HUES64 (cell line): ENCODE measurements at regions not wholly inside any gene's neighbourhood (a gene's known extent, or its start where the extent isn't known, plus 50 kb on each side); places are given as distances from the start of the nearest gene placed in this dataset.

Source experiments
- H3K27ac ChIP-seq: 2 replicates; pipeline ENCODE4 v1.7.0; 2013; ENCODE audit warnings: low read depth, low read length, inconsistent platforms
- H3K27me3 ChIP-seq: 2 replicates; pipeline ENCODE4 v1.6.1; 2013; ENCODE audit warnings: mild to moderate bottlenecking, low read length; ENCODE audit not compliant: insufficient read depth
- H3K36me3 ChIP-seq: 2 replicates; pipeline ENCODE4 v1.6.1; 2013; ENCODE audit warnings: mild to moderate bottlenecking, low read length; ENCODE audit not compliant: insufficient read depth
- H3K4me1 ChIP-seq: 2 replicates; pipeline ENCODE4 v1.6.1; 2013; ENCODE audit warnings: mild to moderate bottlenecking, low read length, moderate library complexity; ENCODE audit not compliant: insufficient read depth
- H3K4me3 ChIP-seq: 2 replicates; pipeline ENCODE4 v1.5.1; 2013; ENCODE audit warnings: mild to moderate bottlenecking, low read length, moderate library complexity
- H3K9ac ChIP-seq: 2 replicates; pipeline ENCODE4 v1.6.1; 2013; ENCODE audit warnings: mild to moderate bottlenecking, low read depth, low read length
- H3K9me3 ChIP-seq: 2 replicates; pipeline ENCODE4 v1.6.1; 2013; ENCODE audit warnings: low read depth, low read length; ENCODE audit not compliant: insufficient read depth
- WGBS: fragments of 150-250, 120-280 bp; methylation state at CpG from one replicate; pipeline ENCODE4 v1.1.7; 2013; ENCODE audit warnings: missing lambda C conversion rate; 5-methylcytosine and 5-hydroxymethylcytosine counted together

- Histone ChIP-seq H3K4me3 (no peak overlapping the region), H3K27ac (no peak overlapping the region), H3K27me3 (no peaks in the 10 kb centered on the region), H3K4me1 (peaks cover 21% of the 10 kb centered on the region), H3K36me3 (no peaks in the 10 kb centered on the region), H3K9me3 (no peaks in the 10 kb centered on the region), H3K9ac (no peak overlapping the region)
- 89% methylated on average over 3 of the region's 3 CpGs for WGBS
Observed at GRCh38 chr5:33343676-33344327, 97.0 kb upstream of the TARS1 start.

DNA sequence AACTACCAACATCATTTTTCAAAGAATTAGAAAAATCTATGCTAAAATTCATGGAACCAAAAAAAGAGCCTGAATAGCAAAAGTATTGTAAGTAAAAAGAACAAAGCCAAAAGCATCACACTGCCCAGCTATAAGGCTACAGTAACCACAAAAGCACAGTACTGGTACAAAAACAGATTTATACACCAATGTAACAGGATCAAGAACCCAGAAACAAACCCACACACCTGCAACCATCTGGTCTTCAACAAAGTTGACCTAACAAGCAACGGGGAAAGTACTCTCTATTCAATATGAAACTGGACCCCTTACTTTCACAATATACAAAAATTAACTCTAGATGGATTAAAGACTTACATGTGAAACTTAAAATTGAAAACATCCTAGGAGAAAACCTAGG lies 94.2 kb upstream of the TARS1 start:
- Histone ChIP-seq H3K27me3 (no peaks in the 10 kb centered on the region), H3K4me1 (no peaks in the 10 kb centered on the region), H3K27ac (no peak overlapping the region), H3K9ac (no peak overlapping the region), H3K36me3 (no peaks in the 10 kb centered on the region), H3K4me3 (no peak overlapping the region), H3K9me3 (no peaks in the 10 kb centered on the region)
- 86% methylated on average over 1 of the region's 1 CpG for WGBS

DNA sequence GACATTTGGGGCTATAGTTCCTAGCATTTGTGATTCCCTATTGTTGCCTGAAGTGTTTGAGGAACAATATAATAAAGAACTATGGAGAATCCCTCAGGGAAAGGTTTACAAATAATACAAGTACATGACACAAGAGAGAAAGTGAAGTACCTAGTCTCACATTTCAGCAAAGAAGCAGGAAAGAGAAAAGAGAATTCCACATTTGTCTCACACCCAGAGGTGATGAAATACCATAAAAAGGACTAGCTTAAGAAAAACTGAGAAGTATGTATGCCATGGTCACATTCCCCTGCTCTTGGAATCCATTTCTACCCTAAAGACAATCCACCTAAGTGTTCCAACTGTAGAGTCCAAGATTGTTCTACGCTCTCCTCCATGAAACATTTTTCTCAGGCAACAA lies 79.0 kb upstream of the TARS1 start:
- Histone ChIP-seq H3K9ac (no peak overlapping the region), H3K4me1 (0 out of 2 replicates have a peak, but pooled peaks cover 9% of the 10 kb centered on the region), H3K27ac (no peak overlapping the region), H3K9me3 (no peaks in the 10 kb centered on the region), H3K4me3 (no peak overlapping the region), H3K27me3 (no peaks in the 10 kb centered on the region), H3K36me3 (no peaks in the 10 kb centered on the region)
- WGBS, result 89% methylated on average over 1 of the region's 1 CpG

DNA sequence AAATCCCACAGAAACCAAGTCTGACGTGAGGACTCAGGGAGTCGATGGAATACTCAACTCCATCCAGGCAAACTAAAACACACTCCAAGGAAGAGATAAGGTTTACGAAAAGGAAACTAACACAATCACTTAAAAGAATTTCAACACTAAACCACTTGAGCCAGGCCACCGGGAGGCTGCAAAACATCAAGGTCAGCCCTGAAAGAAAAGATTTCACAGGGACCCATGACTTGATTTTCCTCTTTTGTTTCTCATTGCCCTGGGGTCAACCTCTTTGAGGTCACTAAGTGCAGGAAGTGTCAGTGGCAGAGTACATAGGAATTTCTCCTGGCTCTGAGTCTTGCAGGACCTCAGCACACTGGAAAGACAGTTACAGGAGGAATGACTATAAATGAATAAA lies 77.8 kb upstream of the TARS1 start:
- H3K27me3 ChIP-seq, result no peaks in the 10 kb centered on the region
- no peaks in the 10 kb centered on the region for H3K36me3 ChIP-seq
- no peak overlapping the region for H3K4me3 ChIP-seq
- 63% methylated on average over 4 of the region's 4 CpGs for WGBS
- no peak overlapping the region for H3K9ac ChIP-seq
- no peak overlapping the region for H3K27ac ChIP-seq
- no peaks in the 10 kb centered on the region for H3K9me3 ChIP-seq
- H3K4me1 ChIP-seq, result 0 out of 2 replicates have a peak, but pooled peaks cover 9% of the 10 kb centered on the region

- Histone ChIP-seq H3K36me3 (no peaks in the 10 kb centered on the region), H3K4me3 (no peak overlapping the region), H3K27ac (no peak overlapping the region), H3K9me3 (no peaks in the 10 kb centered on the region), H3K4me1 (0 out of 2 replicates have a peak, but pooled peaks cover 9% of the 10 kb centered on the region), H3K9ac (no peak overlapping the region), H3K27me3 (no peaks in the 10 kb centered on the region)
- 87% methylated on average over 3 of the region's 3 CpGs for WGBS
Observed at GRCh38 chr5:33363537-33363936, 77.2 kb upstream of the TARS1 start.

GRCh38 chr5:33364406-33364805 lies 76.4 kb upstream of the TARS1 start:
- Histone ChIP-seq H3K9ac (no peak overlapping the region), H3K4me1 (0 out of 2 replicates have a peak, but pooled peaks cover 9% of the 10 kb centered on the region), H3K27me3 (no peaks in the 10 kb centered on the region), H3K27ac (no peak overlapping the region), H3K4me3 (no peak overlapping the region), H3K36me3 (no peaks in the 10 kb centered on the region), H3K9me3 (no peaks in the 10 kb centered on the region)
- WGBS, result 100% methylated on average over 2 of the region's 2 CpGs

- Histone ChIP-seq H3K36me3 (no peaks in the 10 kb centered on the region), H3K9ac (no peak overlapping the region), H3K27ac (no peak overlapping the region), H3K4me3 (no peak overlapping the region), H3K27me3 (no peaks in the 10 kb centered on the region), H3K4me1 (0 out of 2 replicates have a peak, but pooled peaks cover 9% of the 10 kb centered on the region), H3K9me3 (no peaks in the 10 kb centered on the region)
- 92% methylated on average over 3 of the region's 3 CpGs for WGBS
Observed at GRCh38 chr5:33367416-33367815, 73.3 kb upstream of the TARS1 start.

- Histone ChIP-seq H3K9me3 (no peaks in the 10 kb centered on the region), H3K4me3 (no peak overlapping the region), H3K27ac (no peak overlapping the region), H3K4me1 (no peaks in the 10 kb centered on the region), H3K9ac (no peak overlapping the region), H3K36me3 (no peaks in the 10 kb centered on the region), H3K27me3 (no peaks in the 10 kb centered on the region)
- WGBS, result 95% methylated on average over 4 of the region's 5 CpGs
Observed at GRCh38 chr5:33369485-33370465, 71.0 kb upstream of the TARS1 start.

GRCh38 chr5:33370466-33370859 lies 70.3 kb upstream of the TARS1 start:
- Histone ChIP-seq H3K4me3 (no peak overlapping the region), H3K36me3 (no peaks in the 10 kb centered on the region), H3K9me3 (no peaks in the 10 kb centered on the region), H3K9ac (no peak overlapping the region), H3K27ac (no peak overlapping the region), H3K4me1 (no peaks in the 10 kb centered on the region), H3K27me3 (no peaks in the 10 kb centered on the region)
- WGBS, result 89% methylated on average over 2 of the region's 2 CpGs

- no peaks in the 10 kb centered on the region for H3K4me1 ChIP-seq
- H3K9ac ChIP-seq, result no peak overlapping the region
- H3K36me3 ChIP-seq, result no peaks in the 10 kb centered on the region
- no peaks in the 10 kb centered on the region for H3K9me3 ChIP-seq
- 100% methylated on average over 1 of the region's 1 CpG for WGBS
- H3K4me3 ChIP-seq, result no peak overlapping the region
- no peaks in the 10 kb centered on the region; the same call in 1 of the 2 replicates for H3K27me3 ChIP-seq
- no peak overlapping the region for H3K27ac ChIP-seq
Observed at GRCh38 chr5:33371660-33372059, 69.1 kb upstream of the TARS1 start.

DNA sequence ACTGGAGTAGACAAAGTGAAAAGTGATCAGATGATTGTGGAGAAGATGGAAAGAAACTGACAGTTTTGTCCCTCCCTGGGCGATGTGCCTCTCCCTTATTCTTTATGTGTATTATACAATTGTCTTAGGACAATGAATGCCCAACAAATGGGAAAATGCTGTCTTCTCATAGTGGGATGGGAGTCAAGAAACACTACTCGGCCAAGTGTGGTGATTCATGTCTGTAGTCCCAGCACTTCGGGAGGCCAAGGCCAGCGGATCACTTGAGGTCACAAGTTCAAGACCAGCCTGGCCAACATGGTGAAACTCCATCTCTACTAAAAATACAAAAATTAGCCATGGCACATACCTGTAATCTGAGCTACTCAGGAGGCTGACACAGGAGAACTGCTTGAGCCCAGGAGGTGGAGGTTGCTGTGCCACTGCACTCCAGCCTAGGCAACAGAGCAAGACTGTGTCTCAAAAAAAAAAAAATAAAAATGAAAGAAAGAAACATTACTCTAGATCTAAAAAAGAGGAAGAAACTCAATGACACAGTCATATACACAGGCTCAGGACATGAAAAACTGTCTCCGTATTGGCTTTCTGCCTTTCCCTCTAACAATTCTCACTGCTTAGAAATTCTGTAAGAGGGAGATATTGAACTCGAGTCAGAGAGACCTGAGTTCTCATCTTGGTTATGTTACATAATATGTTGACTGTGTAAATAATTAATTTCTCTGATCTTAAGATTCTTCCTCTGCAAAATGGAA lies 67.9 kb upstream of the TARS1 start:
- H3K9ac ChIP-seq, result no peak overlapping the region
- H3K4me1 ChIP-seq, result no peaks in the 10 kb centered on the region
- no peaks in the 10 kb centered on the region; the same call in 1 of the 2 replicates for H3K27me3 ChIP-seq
- WGBS, result 98% methylated on average over 4 of the region's 6 CpGs
- no peak overlapping the region for H3K27ac ChIP-seq
- no peaks in the 10 kb centered on the region for H3K36me3 ChIP-seq
- H3K4me3 ChIP-seq, result no peak overlapping the region
- H3K9me3 ChIP-seq, result no peaks in the 10 kb centered on the region
